Skeletal muscle cell (primary cell): ENCODE measurements at regions not wholly inside any gene's neighbourhood (a gene's known extent, or its start where the extent isn't known, plus 50 kb on each side); places are given as distances from the start of the nearest gene placed in this dataset.

Source experiments
- DNase-seq: peaks from one replicate; pipeline ENCODE4 v3.0.0-alpha.2; 2010; ENCODE audit warnings: low read depth
- H3K4me3 ChIP-seq: 2 replicates; pipeline ENCODE4 v1.5.1; 2011; ENCODE audit warnings: low read depth, mild to moderate bottlenecking, control low read depth, low read length, moderate library complexity

GRCh38 chr4:124188595-124188994, 523.9 kb downstream of the ANKRD50 start:
- H3K4me3 ChIP-seq, result no peak overlapping the region
- no peak for DNase-seq

GRCh38 chr4:124189545-124189944, 523.0 kb downstream of the ANKRD50 start:
- no peak overlapping the region for H3K4me3 ChIP-seq
- no peak for DNase-seq

GRCh38 chr4:124191329-124191728, 521.2 kb downstream of the ANKRD50 start:
- DNase-seq, result no peak
- H3K4me3 ChIP-seq, result no peak overlapping the region

GRCh38 chr4:124192544-124192943, 520.0 kb downstream of the ANKRD50 start:
- no peak overlapping the region for H3K4me3 ChIP-seq
- no peak for DNase-seq

- DNase-seq, result no peak
- H3K4me3 ChIP-seq, result no peak overlapping the region
These were observed 513.3 kb downstream of the ANKRD50 start for GRCh38 chr4:124199185-124199584.

- no peak overlapping the region for H3K4me3 ChIP-seq
- DNase-seq, result peak; percentile 39
These were observed 512.8 kb downstream of the ANKRD50 start for GRCh38 chr4:124199755-124200154.

GRCh38 chr4:124201636-124202035, 510.9 kb downstream of the ANKRD50 start:
- DNase-seq, result no peak
- no peak overlapping the region for H3K4me3 ChIP-seq

- H3K4me3 ChIP-seq, result no peak overlapping the region
- no peak for DNase-seq
These were observed 510.4 kb downstream of the ANKRD50 start for GRCh38 chr4:124202099-124202498.

- DNase-seq, result no peak
- no peak overlapping the region for H3K4me3 ChIP-seq
These were observed 508.8 kb downstream of the ANKRD50 start for GRCh38 chr4:124203613-124204238.

GRCh38 chr4:124206779-124207605, 505.5 kb downstream of the ANKRD50 start:
- DNase-seq, result no peak
- no peak overlapping the region for H3K4me3 ChIP-seq

- no peak for DNase-seq
- no peak overlapping the region for H3K4me3 ChIP-seq
These were observed 503.3 kb downstream of the ANKRD50 start for GRCh38 chr4:124209211-124209610.

- no peak overlapping the region for H3K4me3 ChIP-seq
- no peak for DNase-seq
These were observed 502.9 kb downstream of the ANKRD50 start for GRCh38 chr4:124209626-124210025.

GRCh38 chr4:124210746-124211145, 501.8 kb downstream of the ANKRD50 start:
- no peak for DNase-seq
- H3K4me3 ChIP-seq, result no peak overlapping the region

GRCh38 chr4:124212815-124213630, 499.5 kb downstream of the ANKRD50 start:
- DNase-seq, result no peak
- H3K4me3 ChIP-seq, result no peak overlapping the region

- no peak for DNase-seq
- no peak overlapping the region for H3K4me3 ChIP-seq
These were observed 493.1 kb downstream of the ANKRD50 start for GRCh38 chr4:124219389-124219788.

- no peak for DNase-seq
- H3K4me3 ChIP-seq, result no peak overlapping the region
These were observed 488.3 kb downstream of the ANKRD50 start for GRCh38 chr4:124224256-124224655.

- no peak for DNase-seq
- no peak overlapping the region for H3K4me3 ChIP-seq
These were observed 484.6 kb downstream of the ANKRD50 start for GRCh38 chr4:124227981-124228380.

GRCh38 chr4:124230268-124230667, 482.3 kb downstream of the ANKRD50 start:
- no peak overlapping the region for H3K4me3 ChIP-seq
- no peak for DNase-seq

- no peak overlapping the region for H3K4me3 ChIP-seq
- no peak for DNase-seq
These were observed 477.8 kb downstream of the ANKRD50 start for GRCh38 chr4:124234771-124235170.

GRCh38 chr4:124243671-124244366, 468.7 kb downstream of the ANKRD50 start:
- no peak overlapping the region for H3K4me3 ChIP-seq

More at GRCh38 chr4:124243671-124244366, 468.7 kb downstream of the ANKRD50 start:
- no peak for DNase-seq
